Glomerular endothelial cell (primary cell): ENCODE measurements at regions not wholly inside any gene's neighbourhood (a gene's known extent, or its start where the extent isn't known, plus 50 kb on each side); places are given as distances from the start of the nearest gene placed in this dataset.

Source experiments
- DNase-seq: peaks from one replicate; pipeline ENCODE4 v3.0.0-alpha.2; 2011; ENCODE audit warnings: low read depth, low spot score; ENCODE audit errors: extremely low read depth

GRCh38 chr2:8267721-8268120 is 414.1 kb upstream of the ID2 start:
- no peak for DNase-seq

DNA sequence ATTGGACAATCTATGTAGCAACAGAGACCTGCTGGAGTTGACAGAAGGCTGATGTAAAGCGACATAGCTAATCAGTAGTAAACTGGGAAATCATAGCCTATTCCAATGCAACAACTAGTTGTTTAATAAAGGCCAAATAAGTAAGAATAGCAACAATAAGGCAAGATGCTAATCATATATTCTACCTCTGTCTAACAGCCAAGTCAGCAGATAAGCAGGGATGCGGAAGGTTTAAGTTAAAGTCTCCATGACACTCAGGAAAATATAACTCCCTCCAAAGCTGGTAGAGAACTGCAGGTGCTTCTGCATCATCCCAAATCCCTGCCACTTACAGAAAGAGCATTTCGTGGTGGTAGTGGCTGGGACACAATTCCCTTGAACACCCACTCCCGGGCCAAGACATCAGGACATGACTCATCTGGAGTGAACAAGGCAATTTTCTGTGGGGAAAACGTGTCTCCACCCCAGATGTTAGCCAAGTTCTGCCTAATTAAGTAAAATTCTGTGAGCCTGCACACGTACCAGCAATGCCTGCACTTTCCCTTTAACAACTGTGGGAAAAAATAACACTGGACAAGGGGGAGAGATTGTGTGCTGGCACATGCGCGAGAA is 413.6 kb upstream of the ID2 start:
- no peak for DNase-seq

- no peak for DNase-seq
Observed at GRCh38 chr2:8270699-8271098, 411.2 kb upstream of the ID2 start.

DNA sequence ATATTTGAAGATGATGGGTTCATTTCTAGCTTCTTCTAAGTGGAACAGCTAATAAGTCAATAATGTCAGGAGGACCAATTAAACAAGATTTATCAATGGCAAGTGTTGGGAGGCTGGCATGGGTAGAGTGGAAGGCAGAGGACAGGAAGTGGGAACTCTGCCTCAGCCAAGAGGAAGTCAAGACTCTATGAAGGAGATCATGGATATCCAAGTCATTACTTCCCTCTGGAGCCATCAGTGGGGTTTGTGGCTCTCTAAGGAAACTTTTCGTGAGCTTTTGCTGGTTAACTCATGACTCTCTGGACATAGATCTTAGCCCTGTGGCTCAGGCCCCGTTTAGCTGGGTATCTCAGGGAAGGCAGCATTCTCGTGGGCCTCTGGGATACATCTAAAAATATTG is 410.4 kb upstream of the ID2 start:
- no peak for DNase-seq

GRCh38 chr2:8276026-8276425 is 405.8 kb upstream of the ID2 start:
- DNase-seq, result no peak

- no peak for DNase-seq
Observed at GRCh38 chr2:8277921-8278571, 403.8 kb upstream of the ID2 start.

DNA sequence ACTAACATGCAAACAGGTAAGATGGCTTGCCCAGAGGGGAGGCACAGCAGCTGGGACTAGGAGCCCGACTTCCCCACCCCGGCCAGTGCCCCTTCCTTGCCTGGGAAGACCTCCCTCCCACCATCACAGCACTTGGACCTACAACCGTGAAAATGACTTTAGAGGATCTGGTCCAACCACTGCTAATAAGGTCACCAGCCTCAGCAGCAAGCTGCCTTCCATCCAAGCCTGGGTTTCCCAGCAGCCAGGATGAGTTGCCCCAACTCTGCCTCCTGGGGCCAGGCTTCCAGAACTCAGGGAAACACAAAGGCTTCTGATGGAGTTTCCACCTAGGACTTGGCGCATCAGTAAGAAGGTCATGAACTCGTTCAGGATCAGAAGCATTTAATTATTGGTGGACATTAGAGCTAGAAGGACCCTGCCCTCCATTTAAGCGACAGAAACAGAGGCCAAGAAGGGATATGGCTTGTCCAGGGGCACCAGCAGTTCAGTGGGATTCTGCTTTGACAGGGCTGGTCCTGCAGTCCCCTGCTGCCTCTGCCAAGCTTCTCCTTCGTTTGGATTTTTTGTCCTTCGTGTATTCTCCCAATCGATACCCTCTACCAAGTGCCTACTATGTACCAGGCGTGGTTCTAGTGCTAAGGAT is 403.0 kb upstream of the ID2 start:
- DNase-seq, result no peak

DNA sequence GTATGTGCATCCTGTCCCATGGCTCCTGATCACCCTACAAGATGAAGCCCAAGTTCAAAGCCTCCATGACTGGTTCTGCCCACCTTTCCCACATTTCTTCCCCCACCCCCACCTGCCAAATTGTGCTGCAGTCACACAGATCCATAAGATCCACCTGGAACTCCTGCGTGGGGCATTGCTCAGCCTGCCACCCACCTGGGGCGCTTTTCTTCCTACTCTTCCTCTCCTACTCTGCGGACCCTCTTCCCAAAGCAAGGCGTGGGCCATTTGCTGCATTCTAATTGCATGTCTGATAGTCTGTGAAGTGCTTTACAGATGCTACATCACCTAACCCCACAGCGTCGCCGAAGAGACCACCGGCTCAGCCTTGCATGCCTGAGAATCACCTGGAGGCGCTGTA is 402.4 kb upstream of the ID2 start:
- DNase-seq, result no peak

GRCh38 chr2:8281234-8281633 is 400.6 kb upstream of the ID2 start:
- no peak for DNase-seq

GRCh38 chr2:8281950-8282857 is 399.7 kb upstream of the ID2 start:
- no peak for DNase-seq

GRCh38 chr2:8282858-8283252 is 399.0 kb upstream of the ID2 start:
- DNase-seq, result no peak

- DNase-seq, result no peak
Observed at GRCh38 chr2:8285081-8285480, 396.8 kb upstream of the ID2 start.

- no peak for DNase-seq
Observed at GRCh38 chr2:8285898-8286297, 396.0 kb upstream of the ID2 start.

- DNase-seq, result no peak
Observed at GRCh38 chr2:8288206-8288605, 393.6 kb upstream of the ID2 start.

DNA sequence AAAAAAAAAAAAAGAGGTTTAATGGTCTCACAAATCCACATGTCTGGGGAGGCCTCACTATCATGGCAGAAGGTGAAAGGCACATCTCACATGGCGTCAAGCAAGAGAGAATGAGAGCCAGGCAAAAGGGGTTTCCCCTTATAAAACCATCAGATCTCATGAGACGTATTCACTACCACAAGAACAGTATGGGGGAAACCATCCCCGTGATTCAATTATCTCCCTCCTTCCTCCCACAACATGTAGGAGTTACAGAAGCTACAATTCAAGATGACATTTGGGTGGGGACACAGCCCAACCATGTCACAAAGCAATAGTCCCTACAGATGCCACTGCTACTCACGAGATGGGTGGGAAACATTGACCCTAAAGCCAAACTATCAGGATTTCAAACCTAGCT is 392.7 kb upstream of the ID2 start:
- no peak for DNase-seq

GRCh38 chr2:8290771-8291352 is 391.0 kb upstream of the ID2 start:
- no peak for DNase-seq

DNA sequence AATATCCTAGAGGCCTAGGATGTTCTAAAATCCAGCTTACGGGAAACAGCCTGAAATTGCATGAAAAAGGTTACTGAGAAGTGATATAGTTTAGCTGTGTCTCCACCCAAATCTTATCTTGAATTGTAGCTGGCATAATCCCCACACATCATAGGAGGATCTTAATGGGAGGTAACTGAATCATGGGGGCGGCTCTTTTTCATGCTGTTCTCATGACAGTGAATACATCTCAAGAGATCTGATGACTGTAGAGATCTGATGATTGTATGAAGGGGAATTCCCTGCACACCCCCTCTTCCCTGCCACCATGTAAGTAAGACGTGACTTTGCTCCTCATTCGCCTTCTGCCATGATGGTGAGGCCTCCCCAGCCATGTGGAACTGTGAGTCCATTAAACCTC is 385.6 kb upstream of the ID2 start:
- DNase-seq, result no peak

DNA sequence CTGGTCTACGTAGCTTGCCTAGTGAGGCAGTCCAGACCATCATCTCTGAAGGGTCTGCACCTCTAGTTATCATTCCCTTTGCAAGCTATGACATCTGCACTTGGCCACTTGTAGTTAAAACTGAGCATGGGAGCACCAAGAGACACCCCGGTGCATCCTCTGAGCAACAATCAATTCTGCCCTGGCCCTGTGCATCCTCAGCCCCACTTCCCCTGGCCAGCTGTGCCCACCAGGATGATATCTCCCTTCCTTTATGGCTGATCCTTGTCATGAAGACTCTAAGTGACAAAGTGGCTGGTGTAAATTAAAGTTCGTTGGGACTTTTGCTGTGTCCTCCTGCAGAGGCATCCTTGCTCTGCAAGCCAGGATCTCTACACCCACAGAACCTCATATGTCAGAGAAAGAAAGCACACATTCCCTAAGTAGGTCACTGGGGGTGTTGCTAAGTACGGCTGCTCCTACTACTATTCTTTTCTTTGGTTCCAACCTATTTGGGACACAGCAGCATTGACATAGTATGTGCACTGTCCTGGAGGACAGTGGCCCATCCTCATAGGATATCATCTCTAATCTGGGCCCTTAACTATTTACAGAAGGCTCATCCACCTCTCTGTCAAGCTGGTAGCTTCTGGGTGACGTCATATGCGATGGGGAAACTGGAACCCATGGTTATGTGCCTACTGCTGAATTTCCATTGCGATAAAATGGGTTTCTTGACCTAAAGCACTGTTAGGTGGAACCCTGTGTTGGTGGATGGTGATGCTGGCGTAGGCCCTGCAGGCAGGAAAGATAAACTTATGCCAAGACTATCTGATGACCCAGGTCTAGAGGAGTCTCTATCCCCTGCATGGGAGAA is 384.3 kb upstream of the ID2 start:
- DNase-seq, result no peak

DNA sequence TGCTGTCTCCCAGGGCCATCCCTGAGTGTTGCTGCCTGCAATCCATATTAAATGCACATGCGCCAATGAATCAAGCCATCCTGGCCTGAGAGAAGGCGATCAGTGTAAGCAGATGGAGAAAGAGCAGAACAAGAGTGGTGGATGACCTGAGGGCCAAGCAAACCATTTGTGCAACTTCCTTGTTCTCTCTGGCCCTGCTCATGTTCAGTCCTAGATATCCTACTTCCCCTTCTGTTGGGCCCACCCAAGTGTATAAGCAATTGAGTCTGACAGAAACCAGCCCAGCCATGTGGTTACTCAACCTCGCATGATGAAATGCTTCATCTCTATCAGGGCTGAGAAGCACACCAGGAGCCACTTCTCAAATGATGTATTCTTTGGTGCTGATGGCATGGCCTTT is 383.1 kb upstream of the ID2 start:
- no peak for DNase-seq

DNA sequence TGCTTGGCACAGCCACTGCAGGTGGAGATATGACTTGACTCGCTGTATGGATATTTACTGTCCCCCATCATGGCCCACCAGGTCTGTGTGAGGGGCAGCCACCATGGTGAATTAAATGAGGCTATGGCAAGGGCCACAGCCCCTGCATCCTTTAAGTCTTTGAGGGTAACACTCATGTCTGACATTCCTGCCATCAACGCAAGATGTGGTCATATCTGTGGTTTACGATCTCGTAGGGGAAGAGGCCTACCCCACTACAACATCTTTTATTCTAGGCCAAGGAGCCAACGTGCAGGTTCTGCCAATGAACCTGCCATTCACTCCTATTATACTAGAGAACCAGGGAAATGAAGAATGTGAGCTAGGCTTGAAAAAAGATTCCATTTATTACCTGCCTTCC is 381.6 kb upstream of the ID2 start:
- DNase-seq, result no peak
